Type B pancreatic cell (in vitro differentiated cells): ENCODE measurements at regions not wholly inside any gene's neighbourhood (a gene's known extent, or its start where the extent isn't known, plus 50 kb on each side); places are given as distances from the start of the nearest gene placed in this dataset.

ENCODE experiments used
- DNase-seq: peaks from one replicate; pipeline ENCODE4 v3.0.0; 2021; ENCODE audit warnings: mixed read lengths; ENCODE audit not compliant: unreplicated experiment; ENCODE audit errors: extremely low spot score
- H3K27ac Mint-ChIP-seq: 2 replicates; pipeline ENCODE4 v1.8.0; 2021; ENCODE audit warnings: mild to moderate bottlenecking, mixed read lengths
- H3K27me3 Mint-ChIP-seq: 2 replicates; pipeline ENCODE4 v1.8.0; 2021; ENCODE audit warnings: mixed read lengths
- H3K36me3 Mint-ChIP-seq: 2 replicates; pipeline ENCODE4 v1.8.0; 2021; ENCODE audit warnings: mixed read lengths
- H3K4me1 Mint-ChIP-seq: one replicate; pipeline ENCODE4 v1.8.0; 2021; ENCODE audit warnings: mixed read lengths; ENCODE audit not compliant: unreplicated experiment
- H3K4me3 Mint-ChIP-seq: 2 replicates; pipeline ENCODE4 v1.8.0; 2021; ENCODE audit warnings: mild to moderate bottlenecking, mixed read lengths
- H3K9me3 Mint-ChIP-seq: 2 replicates; pipeline ENCODE4 v1.8.0; 2021; ENCODE audit warnings: mixed read lengths
- CTCF ChIP-seq: fragments of 200-600 bp; sonication (generic); conservative IDR thresholded peaks from 2 replicates; pipeline ENCODE4 v1.5.0; 2021; ENCODE audit warnings: antibody characterized with exemption, mild to moderate bottlenecking

- Mint-ChIP-seq H3K27me3 (peaks cover 38% of the 10 kb centered on the region), H3K36me3 (no peaks in the 10 kb centered on the region), H3K27ac (no peak overlapping the region), H3K9me3 (no peaks in the 10 kb centered on the region), H3K4me3 (no peak overlapping the region), H3K4me1 (peaks cover 45% of the 10 kb centered on the region)
- DNase-seq: no peak
- TF ChIP-seq CTCF: no peak
These were observed 228.5 kb downstream of the TTC32 start for GRCh38 chr2:19673213-19673791.

GRCh38 chr2:19671916-19672315, 229.9 kb downstream of the TTC32 start:
- Mint-ChIP-seq H3K27me3 (peaks cover 29% of the 10 kb centered on the region), H3K4me1 (peaks cover 49% of the 10 kb centered on the region), H3K4me3 (no peak overlapping the region), H3K9me3 (no peaks in the 10 kb centered on the region), H3K36me3 (no peaks in the 10 kb centered on the region), H3K27ac (no peak overlapping the region)
- DNase-seq: no peak
- no peak for TF ChIP-seq CTCF

- peaks cover 51% of the 10 kb centered on the region for H3K4me1 Mint-ChIP-seq
- no peak for TF ChIP-seq CTCF
- H3K4me3 Mint-ChIP-seq: no peak overlapping the region
- H3K27ac Mint-ChIP-seq: no peak overlapping the region
- H3K27me3 Mint-ChIP-seq: peaks cover 28% of the 10 kb centered on the region
- H3K36me3 Mint-ChIP-seq: no peaks in the 10 kb centered on the region
- DNase-seq: no peak
- no peaks in the 10 kb centered on the region for H3K9me3 Mint-ChIP-seq
These were observed 230.5 kb downstream of the TTC32 start for GRCh38 chr2:19671311-19671710.

GRCh38 chr2:19670303-19670702, 231.5 kb downstream of the TTC32 start:
- no peak for DNase-seq
- no peak overlapping the region for H3K4me3 Mint-ChIP-seq
- H3K36me3 Mint-ChIP-seq: no peaks in the 10 kb centered on the region
- TF ChIP-seq CTCF: no peak
- H3K9me3 Mint-ChIP-seq: no peaks in the 10 kb centered on the region
- peaks cover 45% of the 10 kb centered on the region for H3K4me1 Mint-ChIP-seq
- peaks cover 20% of the 10 kb centered on the region for H3K27me3 Mint-ChIP-seq
- H3K27ac Mint-ChIP-seq: no peak overlapping the region

- no peak for TF ChIP-seq CTCF
- Mint-ChIP-seq H3K27ac (no peak overlapping the region), H3K4me1 (peaks cover 42% of the 10 kb centered on the region), H3K36me3 (no peaks in the 10 kb centered on the region), H3K4me3 (no peak overlapping the region), H3K27me3 (peaks cover 18% of the 10 kb centered on the region), H3K9me3 (no peaks in the 10 kb centered on the region)
- no peak for DNase-seq
These were observed 232.2 kb downstream of the TTC32 start for GRCh38 chr2:19669559-19669958.

GRCh38 chr2:19669126-19669525, 232.7 kb downstream of the TTC32 start:
- no peak overlapping the region for H3K4me3 Mint-ChIP-seq
- peaks cover 18% of the 10 kb centered on the region for H3K27me3 Mint-ChIP-seq
- H3K36me3 Mint-ChIP-seq: no peaks in the 10 kb centered on the region
- no peak overlapping the region for H3K27ac Mint-ChIP-seq
- DNase-seq: no peak
- TF ChIP-seq CTCF: no peak
- no peaks in the 10 kb centered on the region for H3K9me3 Mint-ChIP-seq
- peaks cover 39% of the 10 kb centered on the region for H3K4me1 Mint-ChIP-seq
